GM23338 (cell line): ENCODE measurements at regions not wholly inside any gene's neighbourhood (a gene's known extent, or its start where the extent isn't known, plus 50 kb on each side); places are given as distances from the start of the nearest gene placed in this dataset.

ENCODE experiments used
- ATAC-seq: fragments of 200-7000 bp; cut with Tn5 transposase; 3 replicates; pipeline ENCODE4 v1.9.1; 2020
- DNase-seq: peaks from one replicate; pipeline ENCODE4 v3.0.0-alpha.2; 2015; ENCODE audit warnings: low spot score
- H2AFZ ChIP-seq: fragments of 200-600 bp; sonication (generic); 2 replicates; pipeline ENCODE4 v1.8.0; 2016; ENCODE audit warnings: antibody characterized with exemption, mild to moderate bottlenecking, moderate library complexity
- H3F3A ChIP-seq: fragments of 200-600 bp; sonication (generic); replicated peaks from 2 replicates; pipeline ENCODE4 v1.8.0; 2017; ENCODE audit warnings: antibody characterized with exemption, mixed run types, low read depth
- H3K27ac ChIP-seq: fragments of 200-600 bp; sonication (generic); 2 replicates; pipeline ENCODE4 v1.6.1; 2016; ENCODE audit warnings: low read depth
- H3K27me3 ChIP-seq: fragments of 200-600 bp; sonication (generic); 2 replicates; pipeline ENCODE4 v1.8.0; 2016; ENCODE audit warnings: mild to moderate bottlenecking, mixed run types, moderate library complexity; ENCODE audit not compliant: insufficient read depth
- H3K36me3 ChIP-seq: fragments of 200-600 bp; sonication (generic); 2 replicates; pipeline ENCODE4 v1.8.0; 2016; ENCODE audit warnings: mild to moderate bottlenecking; ENCODE audit not compliant: insufficient read depth
- H3K4me1 ChIP-seq: fragments of 200-600 bp; sonication (generic); 2 replicates; pipeline ENCODE4 v1.8.0; 2016; ENCODE audit warnings: mild to moderate bottlenecking, moderate library complexity; ENCODE audit not compliant: insufficient read depth
- H3K4me2 ChIP-seq: fragments of 200-600 bp; sonication (generic); 2 replicates; pipeline ENCODE4 v1.7.1; 2017; ENCODE audit warnings: mixed run types
- H3K4me3 ChIP-seq: fragments of 200-600 bp; sonication (generic); 2 replicates; pipeline ENCODE4 v1.6.1; 2016; ENCODE audit warnings: mixed run types
- H3K79me2 ChIP-seq: fragments of 200-600 bp; sonication (generic); replicated peaks from 2 replicates; pipeline ENCODE4 v1.8.0; 2017; ENCODE audit warnings: mild to moderate bottlenecking; ENCODE audit not compliant: insufficient read depth
- H3K9me2 ChIP-seq: fragments of 200-600 bp; sonication (generic); 2 replicates; pipeline ENCODE4 v1.8.0; 2017; ENCODE audit not compliant: insufficient read depth
- H4K20me1 ChIP-seq: fragments of 200-600 bp; sonication (generic); replicated peaks from 2 replicates; pipeline ENCODE4 v1.8.0; 2017; ENCODE audit warnings: mild to moderate bottlenecking; ENCODE audit not compliant: insufficient read depth
- H3K27ac Mint-ChIP-seq: 2 replicates; pipeline ENCODE4 v1.8.0; 2020; ENCODE audit warnings: inconsistent platforms, mild to moderate bottlenecking, moderate library complexity, mixed read lengths
- H3K27me3 Mint-ChIP-seq: 3 replicates; pipeline ENCODE4 v1.8.0; 2022; ENCODE audit warnings: low read depth, mild to moderate bottlenecking, moderate library complexity, mixed read lengths, inconsistent platforms; ENCODE audit not compliant: insufficient read depth, poor library complexity
- H3K36me3 Mint-ChIP-seq: 3 replicates; pipeline ENCODE4 v1.8.0; 2021; ENCODE audit warnings: low read depth, mild to moderate bottlenecking, inconsistent platforms, moderate library complexity, mixed read lengths
- H3K4me1 Mint-ChIP-seq: 3 replicates; pipeline ENCODE4 v1.8.0; 2020; ENCODE audit warnings: mild to moderate bottlenecking, inconsistent platforms, mixed read lengths
- H3K4me3 Mint-ChIP-seq: 3 replicates; pipeline ENCODE4 v1.8.0; 2021; ENCODE audit warnings: moderate library complexity, mild to moderate bottlenecking, inconsistent platforms, mixed read lengths
- H3K9me3 Mint-ChIP-seq: 3 replicates; pipeline ENCODE4 v1.8.0; 2020; ENCODE audit warnings: moderate library complexity, mild to moderate bottlenecking, inconsistent platforms, mixed read lengths
- CTCF ChIP-seq, 2 experiments: fragments of 200-600 bp in 1 of 2; sonication (generic) in 1 of 2; conservative IDR thresholded peaks; 2 replicates each; pipeline versions ENCODE4 v1.5.1 to v1.6.1; 2016 to 2017; ENCODE audit warnings: antibody characterized with exemption in 2 of 2, low read depth in 2 of 2, mild to moderate bottlenecking in 2 of 2, moderate library complexity in 1 of 2
- EZH2 ChIP-seq: fragments of 200-600 bp; sonication (generic); IDR thresholded peaks from one replicate; pipeline ENCODE4 v1.8.0; 2017; ENCODE audit warnings: antibody characterized with exemption, mild to moderate bottlenecking, low read depth; ENCODE audit not compliant: unreplicated experiment
- STAT1 ChIP-seq: IDR thresholded peaks from one replicate; pipeline ENCODE4 v1.6.1; 2016; ENCODE audit warnings: antibody characterized with exemption; ENCODE audit not compliant: unreplicated experiment
- TF ChIP-seq, protein P1 (sequence below): fragments of 250-450 bp; sonication (Bioruptor Pico); IDR thresholded peaks from 2 replicates; pipeline ENCODE4 v1.5.0; 2020; ENCODE audit warnings: mild to moderate bottlenecking, moderate library complexity

DNA sequence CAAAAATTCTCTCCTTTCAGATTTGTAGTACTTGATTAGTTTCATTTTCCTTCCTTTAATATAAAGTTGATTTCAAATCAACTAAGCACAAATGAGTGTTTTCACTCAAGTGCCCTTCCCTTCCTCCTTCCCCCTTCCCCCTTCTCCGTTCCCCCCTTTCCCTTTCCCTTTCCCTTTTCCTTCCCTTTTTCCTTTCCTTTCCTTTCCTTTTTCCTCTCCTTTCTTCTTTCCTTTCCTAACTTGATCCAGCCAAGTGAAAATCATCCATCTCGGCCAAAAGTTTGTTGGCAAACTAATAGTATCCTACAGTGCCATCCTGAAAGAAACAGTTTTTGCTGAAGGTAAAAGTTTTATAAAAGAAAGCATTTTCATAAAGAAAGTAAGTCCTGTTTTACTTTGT is 85.3 kb upstream of the CD180 start:
- Histone ChIP-seq H3F3A (no peaks in the 10 kb centered on the region), H3K79me2 (no peaks in the 10 kb centered on the region), H3K4me2 (no peak overlapping the region), H3K36me3 (no peaks in the 10 kb centered on the region), H3K27me3 (no peaks in the 10 kb centered on the region), H3K9me2 (peaks cover 6% of the 10 kb centered on the region; the same call in 1 of the 2 replicates), H3K4me3 (no peak overlapping the region), H4K20me1 (no peaks in the 10 kb centered on the region), H2AFZ (no peak overlapping the region), H3K27ac (no peak overlapping the region), H3K4me1 (no peaks in the 10 kb centered on the region)
- Mint-ChIP-seq H3K4me1 (no peaks in the 10 kb centered on the region), H3K36me3 (peaks cover 24% of the 10 kb centered on the region), H3K27me3 (peaks cover 2% of the 10 kb centered on the region), H3K9me3 (peaks cover 33% of the 10 kb centered on the region), H3K27ac (no peak overlapping the region), H3K4me3 (no peak overlapping the region)
- TF ChIP-seq STAT1: no peak
- TF ChIP-seq CTCF (conservative IDR thresholded peaks at IDR 0.05; ENCODE audit: low read depth in 2 of 2): no peak
- TF ChIP-seq, protein P1, sequence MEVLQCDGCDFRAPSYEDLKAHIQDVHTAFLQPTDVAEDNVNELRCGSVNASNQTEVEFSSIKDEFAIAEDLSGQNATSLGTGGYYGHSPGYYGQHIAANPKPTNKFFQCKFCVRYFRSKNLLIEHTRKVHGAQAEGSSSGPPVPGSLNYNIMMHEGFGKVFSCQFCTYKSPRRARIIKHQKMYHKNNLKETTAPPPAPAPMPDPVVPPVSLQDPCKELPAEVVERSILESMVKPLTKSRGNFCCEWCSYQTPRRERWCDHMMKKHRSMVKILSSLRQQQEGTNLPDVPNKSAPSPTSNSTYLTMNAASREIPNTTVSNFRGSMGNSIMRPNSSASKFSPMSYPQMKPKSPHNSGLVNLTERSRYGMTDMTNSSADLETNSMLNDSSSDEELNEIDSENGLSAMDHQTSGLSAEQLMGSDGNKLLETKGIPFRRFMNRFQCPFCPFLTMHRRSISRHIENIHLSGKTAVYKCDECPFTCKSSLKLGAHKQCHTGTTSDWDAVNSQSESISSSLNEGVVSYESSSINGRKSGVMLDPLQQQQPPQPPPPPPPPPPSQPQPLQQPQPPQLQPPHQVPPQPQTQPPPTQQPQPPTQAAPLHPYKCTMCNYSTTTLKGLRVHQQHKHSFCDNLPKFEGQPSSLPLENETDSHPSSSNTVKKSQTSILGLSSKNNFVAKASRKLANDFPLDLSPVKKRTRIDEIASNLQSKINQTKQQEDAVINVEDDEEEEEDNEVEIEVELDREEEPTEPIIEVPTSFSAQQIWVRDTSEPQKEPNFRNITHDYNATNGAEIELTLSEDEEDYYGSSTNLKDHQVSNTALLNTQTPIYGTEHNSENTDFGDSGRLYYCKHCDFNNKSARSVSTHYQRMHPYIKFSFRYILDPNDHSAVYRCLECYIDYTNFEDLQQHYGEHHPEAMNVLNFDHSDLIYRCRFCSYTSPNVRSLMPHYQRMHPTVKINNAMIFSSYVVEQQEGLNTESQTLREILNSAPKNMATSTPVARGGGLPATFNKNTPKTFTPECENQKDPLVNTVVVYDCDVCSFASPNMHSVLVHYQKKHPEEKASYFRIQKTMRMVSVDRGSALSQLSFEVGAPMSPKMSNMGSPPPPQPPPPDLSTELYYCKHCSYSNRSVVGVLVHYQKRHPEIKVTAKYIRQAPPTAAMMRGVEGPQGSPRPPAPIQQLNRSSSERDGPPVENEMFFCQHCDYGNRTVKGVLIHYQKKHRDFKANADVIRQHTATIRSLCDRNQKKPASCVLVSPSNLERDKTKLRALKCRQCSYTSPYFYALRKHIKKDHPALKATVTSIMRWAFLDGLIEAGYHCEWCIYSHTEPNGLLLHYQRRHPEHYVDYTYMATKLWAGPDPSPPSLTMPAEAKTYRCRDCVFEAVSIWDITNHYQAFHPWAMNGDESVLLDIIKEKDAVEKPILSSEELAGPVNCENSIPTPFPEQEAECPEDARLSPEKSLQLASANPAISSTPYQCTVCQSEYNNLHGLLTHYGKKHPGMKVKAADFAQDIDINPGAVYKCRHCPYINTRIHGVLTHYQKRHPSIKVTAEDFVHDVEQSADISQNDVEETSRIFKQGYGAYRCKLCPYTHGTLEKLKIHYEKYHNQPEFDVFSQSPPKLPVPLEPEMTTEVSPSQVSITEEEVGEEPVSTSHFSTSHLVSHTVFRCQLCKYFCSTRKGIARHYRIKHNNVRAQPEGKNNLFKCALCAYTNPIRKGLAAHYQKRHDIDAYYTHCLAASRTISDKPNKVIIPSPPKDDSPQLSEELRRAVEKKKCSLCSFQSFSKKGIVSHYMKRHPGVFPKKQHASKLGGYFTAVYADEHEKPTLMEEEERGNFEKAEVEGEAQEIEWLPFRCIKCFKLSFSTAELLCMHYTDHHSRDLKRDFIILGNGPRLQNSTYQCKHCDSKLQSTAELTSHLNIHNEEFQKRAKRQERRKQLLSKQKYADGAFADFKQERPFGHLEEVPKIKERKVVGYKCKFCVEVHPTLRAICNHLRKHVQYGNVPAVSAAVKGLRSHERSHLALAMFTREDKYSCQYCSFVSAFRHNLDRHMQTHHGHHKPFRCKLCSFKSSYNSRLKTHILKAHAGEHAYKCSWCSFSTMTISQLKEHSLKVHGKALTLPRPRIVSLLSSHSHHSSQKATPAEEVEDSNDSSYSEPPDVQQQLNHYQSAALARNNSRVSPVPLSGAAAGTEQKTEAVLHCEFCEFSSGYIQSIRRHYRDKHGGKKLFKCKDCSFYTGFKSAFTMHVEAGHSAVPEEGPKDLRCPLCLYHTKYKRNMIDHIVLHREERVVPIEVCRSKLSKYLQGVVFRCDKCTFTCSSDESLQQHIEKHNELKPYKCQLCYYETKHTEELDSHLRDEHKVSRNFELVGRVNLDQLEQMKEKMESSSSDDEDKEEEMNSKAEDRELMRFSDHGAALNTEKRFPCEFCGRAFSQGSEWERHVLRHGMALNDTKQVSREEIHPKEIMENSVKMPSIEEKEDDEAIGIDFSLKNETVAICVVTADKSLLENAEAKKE (CRISPR knock-in tag): no peak
- TF ChIP-seq EZH2: no peak
- ATAC-seq (no peak), DNase-seq (no peak)
